Keratinocyte (primary cell): ENCODE measurements at regions not wholly inside any gene's neighbourhood (a gene's known extent, or its start where the extent isn't known, plus 50 kb on each side); places are given as distances from the start of the nearest gene placed in this dataset.

ENCODE experiments used
- DNase-seq: peaks from one replicate; pipeline ENCODE4 v3.0.0-alpha.2; 2011; ENCODE audit warnings: low read depth, missing footprints, low spot score
- FAIRE-seq: peaks from 2 replicates; lab custom pipeline; 2011; peaks lifted over from hg19 to GRCh38; lab: Jason Lieb, UNC
- H2AFZ ChIP-seq: 2 replicates; pipeline ENCODE4 v1.6.0; 2012; ENCODE audit warnings: low read length, control low read depth, inconsistent platforms; ENCODE audit not compliant: control insufficient read depth
- H3K27ac ChIP-seq: 2 replicates; pipeline ENCODE4 v1.5.1; 2011; ENCODE audit warnings: low read length; ENCODE audit not compliant: control insufficient read depth, insufficient read depth
- H3K27me3 ChIP-seq: 3 replicates; pipeline ENCODE4 v1.6.0; 2011; ENCODE audit warnings: low read length; ENCODE audit not compliant: control insufficient read depth, insufficient read depth; ENCODE audit errors: extremely low read depth
- H3K36me3 ChIP-seq, 2 experiments: 2 replicates in 1 of 2; 3 replicates in 1 of 2; pipeline ENCODE4 v1.5.1; 2011; ENCODE audit warnings: low read length in 2 of 2, mild to moderate bottlenecking in 1 of 2; ENCODE audit not compliant: control insufficient read depth in 2 of 2, insufficient read depth in 2 of 2; ENCODE audit errors: extremely low read depth in 1 of 2
- H3K4me1 ChIP-seq: 3 replicates; pipeline ENCODE4 v1.5.1; 2011; ENCODE audit warnings: low read length; ENCODE audit not compliant: control insufficient read depth, insufficient read depth; ENCODE audit errors: extremely low read depth
- H3K4me2 ChIP-seq: 3 replicates; pipeline ENCODE4 v1.6.0; 2011; ENCODE audit warnings: low read depth, low read length; ENCODE audit not compliant: control insufficient read depth, insufficient read depth; ENCODE audit errors: extremely low read depth
- H3K4me3 ChIP-seq, 3 experiments: fragments of 200-600 bp in 1 of 3; sonication (generic) in 1 of 3; 2 replicates in 2 of 3; 3 replicates in 1 of 3; pipeline ENCODE4 v1.5.1; 2011 to 2016; ENCODE audit warnings: low read length in 3 of 3, mild to moderate bottlenecking in 3 of 3, control low read depth in 2 of 3, inconsistent platforms in 1 of 3, low read depth in 1 of 3, mixed read lengths in 1 of 3, mixed run types in 1 of 3, moderate library complexity in 1 of 3; ENCODE audit not compliant: control insufficient read depth in 2 of 3, insufficient read depth in 2 of 3; ENCODE audit errors: extremely low read depth in 1 of 3
- H3K79me2 ChIP-seq: 2 replicates; pipeline ENCODE4 v1.6.0; 2012; ENCODE audit warnings: low read length; ENCODE audit not compliant: control insufficient read depth, insufficient read depth
- H3K9ac ChIP-seq: 3 replicates; pipeline ENCODE4 v1.6.0; 2011; ENCODE audit warnings: low read length; ENCODE audit not compliant: control insufficient read depth, insufficient read depth; ENCODE audit errors: extremely low read depth
- H3K9me1 ChIP-seq: 3 replicates; pipeline ENCODE4 v1.6.0; 2011; ENCODE audit warnings: low read length; ENCODE audit not compliant: control insufficient read depth, insufficient read depth; ENCODE audit errors: extremely low read depth
- H3K9me3 ChIP-seq: 2 replicates; pipeline ENCODE4 v1.5.1; 2012; ENCODE audit warnings: low read depth, low read length; ENCODE audit not compliant: control insufficient read depth
- H4K20me1 ChIP-seq: 3 replicates; pipeline ENCODE4 v1.6.0; 2011; ENCODE audit warnings: low read length; ENCODE audit not compliant: control insufficient read depth, insufficient read depth; ENCODE audit errors: extremely low read depth
- CTCF ChIP-seq, 3 experiments: IDR thresholded peaks in 1 of 3; conservative IDR thresholded peaks in 1 of 3; optimal IDR thresholded peaks in 1 of 3; 2 replicates in 2 of 3; 3 replicates in 1 of 3; pipeline versions ENCODE3 to v1.5.1; 2011; ENCODE audit warnings: low read length in 3 of 3, mild to moderate bottlenecking in 3 of 3, moderate library complexity in 2 of 3, control low read depth in 1 of 3, inconsistent platforms in 1 of 3; ENCODE audit not compliant: insufficient read depth in 2 of 3; ENCODE audit errors: extremely low read depth in 1 of 3
- EZH2 ChIP-seq: IDR thresholded peaks from one replicate; pipeline ENCODE4 v1.6.1; 2012; ENCODE audit warnings: inconsistent platforms, mild to moderate bottlenecking, low read length, moderate library complexity
- dilution Hi-C: fragments of 300-500 bp; cut with MboI; formaldehyde crosslinking; loops from one replicate; pipeline ENCODE4 v1.7.0; 2020; ENCODE audit warnings: low sequenced_read_pairs; ENCODE audit not compliant: extremely low pct_ligation_motif_present

- Histone ChIP-seq H4K20me1 (no peaks in the 10 kb centered on the region), H3K4me1 (peaks cover 9% of the 10 kb centered on the region), H3K4me3 (no peak overlapping the region), H2AFZ (no peak overlapping the region), H3K36me3 (no peaks in the 10 kb centered on the region), H3K79me2 (no peaks in the 10 kb centered on the region), H3K4me2 (no peak overlapping the region), H3K9me3 (no peaks in the 10 kb centered on the region), H3K27me3 (peaks cover 3% of the 10 kb centered on the region), H3K27ac (no peak overlapping the region), H3K9me1 (no peaks in the 10 kb centered on the region), H3K9ac (no peak overlapping the region)
- dilution Hi-C loops = no loop called here
- peak; percentile 13 for DNase-seq
- no peak for FAIRE-seq
- TF ChIP-seq CTCF (optimal IDR thresholded peaks at IDR 0.05 in 1 of 3, IDR thresholded peaks at IDR 0.05 in 1 of 3, conservative IDR thresholded peaks at IDR 0.05 in 1 of 3; ENCODE audit: extremely low read depth in 1 of 3, insufficient read depth in 2 of 3, low read length in 3 of 3) (no peak), EZH2 (no peak)
These were observed 128.6 kb downstream of the SOX9 start for GRCh38 chr17:72249441-72249840.

- Histone ChIP-seq H3K9ac (no peak overlapping the region), H3K36me3 (no peaks in the 10 kb centered on the region), H2AFZ (no peak overlapping the region), H3K9me3 (no peaks in the 10 kb centered on the region), H4K20me1 (no peaks in the 10 kb centered on the region), H3K27me3 (peaks cover 3% of the 10 kb centered on the region), H3K9me1 (no peaks in the 10 kb centered on the region), H3K4me1 (peaks cover 9% of the 10 kb centered on the region), H3K4me3 (no peak overlapping the region), H3K79me2 (no peaks in the 10 kb centered on the region), H3K27ac (no peak overlapping the region), H3K4me2 (no peak overlapping the region)
- dilution Hi-C loops = no loop called here
- DNase-seq (no peak), FAIRE-seq (no peak)
- no peak for TF ChIP-seq CTCF (optimal IDR thresholded peaks at IDR 0.05 in 1 of 3, IDR thresholded peaks at IDR 0.05 in 1 of 3, conservative IDR thresholded peaks at IDR 0.05 in 1 of 3; ENCODE audit: extremely low read depth in 1 of 3, insufficient read depth in 2 of 3, low read length in 3 of 3)
- no peak for TF ChIP-seq EZH2
These were observed 129.4 kb downstream of the SOX9 start for GRCh38 chr17:72250206-72250605.
